ENCODE measurements at regions not wholly inside any gene's neighbourhood (a gene's known extent, or its start where the extent isn't known, plus 50 kb on each side); places are given as distances from the start of the nearest gene placed in this dataset.

GRCh38 chr6:139654888-139655782 is 280.7 kb upstream of the CITED2 start:
- DNase-seq, result no peak

- no peak for DNase-seq
Measured at GRCh38 chr6:139654309-139654708, 279.9 kb upstream of the CITED2 start.

GRCh38 chr6:139653111-139653510 is 278.7 kb upstream of the CITED2 start:
- DNase-seq, result no peak

GRCh38 chr6:139650941-139651340 is 276.5 kb upstream of the CITED2 start:
- DNase-seq, result no peak

- no peak for DNase-seq
Measured at GRCh38 chr6:139649732-139650131, 275.3 kb upstream of the CITED2 start.

GRCh38 chr6:139649128-139649527 is 274.7 kb upstream of the CITED2 start:
- no peak for DNase-seq

- no peak for DNase-seq
Measured at GRCh38 chr6:139648430-139649000, 274.1 kb upstream of the CITED2 start.

- no peak for DNase-seq
Measured at GRCh38 chr6:139647841-139648240, 273.4 kb upstream of the CITED2 start.

- DNase-seq, result no peak
Measured at GRCh38 chr6:139647016-139647415, 272.6 kb upstream of the CITED2 start.

- no peak for DNase-seq
Measured at GRCh38 chr6:139644821-139645220, 270.4 kb upstream of the CITED2 start.

GRCh38 chr6:139643986-139644385 is 269.5 kb upstream of the CITED2 start:
- no peak for DNase-seq

- no peak for DNase-seq
Measured at GRCh38 chr6:139642346-139642745, 267.9 kb upstream of the CITED2 start.

- DNase-seq, result no peak
Measured at GRCh38 chr6:139641376-139641775, 266.9 kb upstream of the CITED2 start.

GRCh38 chr6:139640921-139641320 is 266.5 kb upstream of the CITED2 start:
- no peak for DNase-seq

GRCh38 chr6:139640448-139640847 is 266.0 kb upstream of the CITED2 start:
- no peak for DNase-seq

- DNase-seq, result no peak
Measured at GRCh38 chr6:139639507-139639906, 265.1 kb upstream of the CITED2 start.

- DNase-seq, result no peak
Measured at GRCh38 chr6:139638179-139638941, 263.9 kb upstream of the CITED2 start.

GRCh38 chr6:139637766-139638165 is 263.3 kb upstream of the CITED2 start:
- DNase-seq, result no peak

GRCh38 chr6:139636391-139636790 is 261.9 kb upstream of the CITED2 start:
- no peak for DNase-seq

- no peak for DNase-seq
Measured at GRCh38 chr6:139635401-139636130, 261.1 kb upstream of the CITED2 start.

GRCh38 chr6:139632840-139633239 is 258.4 kb upstream of the CITED2 start:
- no peak for DNase-seq

GRCh38 chr6:139628270-139628669 is 253.8 kb upstream of the CITED2 start:
- no peak for DNase-seq

- no peak for DNase-seq
Measured at GRCh38 chr6:139627091-139627490, 252.6 kb upstream of the CITED2 start.

Data from NCI-H345 (cell line).